ENCODE measurements at regions not wholly inside any gene's neighbourhood (a gene's known extent, or its start where the extent isn't known, plus 50 kb on each side); places are given as distances from the start of the nearest gene placed in this dataset.

DNA sequence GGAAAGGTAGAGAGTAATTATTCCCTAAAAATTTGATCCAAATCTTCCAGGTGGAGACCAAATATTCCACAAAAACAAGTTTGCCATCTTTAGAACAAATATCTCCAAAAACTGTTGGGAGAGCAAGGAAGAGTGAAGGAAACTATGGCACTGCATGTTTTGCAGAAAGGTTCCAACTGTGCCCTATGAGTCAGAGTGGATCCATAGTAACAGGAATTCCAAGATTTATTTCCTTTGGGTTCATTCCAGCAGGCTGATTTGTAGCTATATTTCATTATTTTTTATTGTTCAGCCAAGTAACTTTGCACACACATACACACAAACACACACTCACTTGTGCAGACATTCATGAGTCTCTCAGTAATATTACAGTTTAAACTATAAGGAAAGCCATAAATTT lies 459.7 kb upstream of the EPHA6 start:
- no peak overlapping the region for H3K4me2 ChIP-seq (ENCODE audit: low read depth, low read length, poor library complexity, severe bottlenecking)
- H3F3A ChIP-seq (ENCODE audit: insufficient read depth), result no peaks in the 10 kb centered on the region
- no peak overlapping the region for H3K9ac ChIP-seq (ENCODE audit: low read length)
- no peaks in the 10 kb centered on the region for H3K9me2 ChIP-seq (replicated peaks; ENCODE audit: insufficient read depth, low read length)
- H3K36me3 ChIP-seq (ENCODE audit: low read length), result no peaks in the 10 kb centered on the region
- TF ChIP-seq, protein P1, sequence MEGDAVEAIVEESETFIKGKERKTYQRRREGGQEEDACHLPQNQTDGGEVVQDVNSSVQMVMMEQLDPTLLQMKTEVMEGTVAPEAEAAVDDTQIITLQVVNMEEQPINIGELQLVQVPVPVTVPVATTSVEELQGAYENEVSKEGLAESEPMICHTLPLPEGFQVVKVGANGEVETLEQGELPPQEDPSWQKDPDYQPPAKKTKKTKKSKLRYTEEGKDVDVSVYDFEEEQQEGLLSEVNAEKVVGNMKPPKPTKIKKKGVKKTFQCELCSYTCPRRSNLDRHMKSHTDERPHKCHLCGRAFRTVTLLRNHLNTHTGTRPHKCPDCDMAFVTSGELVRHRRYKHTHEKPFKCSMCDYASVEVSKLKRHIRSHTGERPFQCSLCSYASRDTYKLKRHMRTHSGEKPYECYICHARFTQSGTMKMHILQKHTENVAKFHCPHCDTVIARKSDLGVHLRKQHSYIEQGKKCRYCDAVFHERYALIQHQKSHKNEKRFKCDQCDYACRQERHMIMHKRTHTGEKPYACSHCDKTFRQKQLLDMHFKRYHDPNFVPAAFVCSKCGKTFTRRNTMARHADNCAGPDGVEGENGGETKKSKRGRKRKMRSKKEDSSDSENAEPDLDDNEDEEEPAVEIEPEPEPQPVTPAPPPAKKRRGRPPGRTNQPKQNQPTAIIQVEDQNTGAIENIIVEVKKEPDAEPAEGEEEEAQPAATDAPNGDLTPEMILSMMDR (IDR thresholded peaks at IDR 0.05; ENCODE audit: insufficient read depth, low read length, poor library complexity, severe bottlenecking), result no peak
- TF ChIP-seq EZH2phosphoT487 (conservative IDR thresholded peaks at IDR 0.05; ENCODE audit: low read length), result no peak
- no peak overlapping the region for H3K27ac ChIP-seq (ENCODE audit: low read depth, low read length)
- H2AFZ ChIP-seq (ENCODE audit: low read depth, low read length, severe bottlenecking), result no peak overlapping the region
- H3K27me3 ChIP-seq (ENCODE audit: low read length), result no peaks in the 10 kb centered on the region
- no peaks in the 10 kb centered on the region for H3K79me2 ChIP-seq (ENCODE audit: insufficient read depth, low read length)
- H3K9me3 ChIP-seq (ENCODE audit: insufficient read depth, low read length), result no peaks in the 10 kb centered on the region
- no peak overlapping the region for H3K4me3 ChIP-seq (ENCODE audit: insufficient read depth, low read length, poor library complexity, severe bottlenecking)
- H4K20me1 ChIP-seq (ENCODE audit: low read depth, low read length), result no peaks in the 10 kb centered on the region

DNA sequence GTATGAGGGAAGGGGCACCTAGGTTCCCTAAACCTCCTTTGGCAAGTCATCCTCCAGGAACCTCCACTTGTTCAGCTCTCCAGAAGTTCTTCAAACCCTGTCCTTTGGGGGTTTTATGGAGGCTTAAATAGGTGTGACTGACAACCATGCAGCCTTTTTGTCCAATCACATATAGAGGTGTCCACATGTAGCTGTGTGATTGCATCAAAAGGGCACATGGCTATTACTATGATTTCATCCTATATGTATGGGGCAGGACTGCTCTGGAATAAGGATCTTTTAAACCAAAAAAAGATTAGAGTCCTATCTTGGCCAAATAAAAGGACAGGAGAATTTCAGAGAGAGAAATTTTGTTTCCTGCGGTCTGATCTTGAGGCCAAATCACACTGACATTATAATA lies 453.2 kb upstream of the EPHA6 start:
- Histone ChIP-seq H3K27ac (ENCODE audit: low read depth, low read length) (no peak overlapping the region), H3F3A (ENCODE audit: insufficient read depth) (no peaks in the 10 kb centered on the region), H3K9ac (ENCODE audit: low read length) (no peak overlapping the region), H3K4me2 (ENCODE audit: low read depth, low read length, poor library complexity, severe bottlenecking) (no peak overlapping the region), H3K9me3 (ENCODE audit: insufficient read depth, low read length) (peaks cover 4% of the 10 kb centered on the region; the same call in 1 of the 2 replicates), H2AFZ (ENCODE audit: low read depth, low read length, severe bottlenecking) (no peak overlapping the region), H3K36me3 (ENCODE audit: low read length) (no peaks in the 10 kb centered on the region), H3K27me3 (ENCODE audit: low read length) (no peaks in the 10 kb centered on the region), H3K9me2 (replicated peaks; ENCODE audit: insufficient read depth, low read length) (no peaks in the 10 kb centered on the region), H3K79me2 (ENCODE audit: insufficient read depth, low read length) (no peaks in the 10 kb centered on the region), H3K4me3 (ENCODE audit: insufficient read depth, low read length, poor library complexity, severe bottlenecking) (no peak overlapping the region), H4K20me1 (ENCODE audit: low read depth, low read length) (no peaks in the 10 kb centered on the region)
- TF ChIP-seq, protein P1 (IDR thresholded peaks at IDR 0.05; ENCODE audit: insufficient read depth, low read length, poor library complexity, severe bottlenecking), result no peak
- TF ChIP-seq EZH2phosphoT487 (conservative IDR thresholded peaks at IDR 0.05; ENCODE audit: low read length), result no peak

DNA sequence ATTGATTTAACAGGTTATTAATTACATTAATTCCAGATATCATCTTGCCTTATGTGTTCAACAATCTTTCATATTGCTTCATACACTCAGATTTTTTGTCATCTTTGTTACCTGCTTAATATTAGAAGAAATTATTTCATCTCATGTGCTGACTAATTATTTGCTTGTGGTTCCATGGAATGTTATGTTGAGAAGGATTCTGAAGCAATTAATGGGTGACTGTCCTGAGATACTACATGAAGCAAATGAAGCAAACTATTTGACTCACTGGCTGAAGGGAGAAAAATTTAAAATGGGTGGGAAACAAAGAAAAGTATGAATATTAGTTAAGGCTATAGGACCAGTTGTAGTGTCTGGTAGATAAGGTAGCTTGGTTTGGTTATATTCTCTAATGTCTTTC lies 443.8 kb upstream of the EPHA6 start:
- H3K27me3 ChIP-seq (ENCODE audit: low read length), result no peaks in the 10 kb centered on the region
- H3K9ac ChIP-seq (ENCODE audit: low read length), result no peak overlapping the region
- H3K4me3 ChIP-seq (ENCODE audit: insufficient read depth, low read length, poor library complexity, severe bottlenecking), result no peak overlapping the region
- H3F3A ChIP-seq (ENCODE audit: insufficient read depth), result no peaks in the 10 kb centered on the region
- no peaks in the 10 kb centered on the region for H3K9me2 ChIP-seq (replicated peaks; ENCODE audit: insufficient read depth, low read length)
- H4K20me1 ChIP-seq (ENCODE audit: low read depth, low read length), result no peaks in the 10 kb centered on the region
- H2AFZ ChIP-seq (ENCODE audit: low read depth, low read length, severe bottlenecking), result no peak overlapping the region
- H3K36me3 ChIP-seq (ENCODE audit: low read length), result no peaks in the 10 kb centered on the region
- TF ChIP-seq EZH2phosphoT487 (conservative IDR thresholded peaks at IDR 0.05; ENCODE audit: low read length), result no peak
- TF ChIP-seq, protein P1 (IDR thresholded peaks at IDR 0.05; ENCODE audit: insufficient read depth, low read length, poor library complexity, severe bottlenecking), result no peak
- H3K27ac ChIP-seq (ENCODE audit: low read depth, low read length), result no peak overlapping the region
- H3K4me2 ChIP-seq (ENCODE audit: low read depth, low read length, poor library complexity, severe bottlenecking), result no peak overlapping the region
- H3K79me2 ChIP-seq (ENCODE audit: insufficient read depth, low read length), result no peaks in the 10 kb centered on the region
- H3K9me3 ChIP-seq (ENCODE audit: insufficient read depth, low read length), result no peaks in the 10 kb centered on the region

All from SU-DHL-6 (cell line).